Fibroblast of lung (primary cell): ENCODE measurements at regions not wholly inside any gene's neighbourhood (a gene's known extent, or its start where the extent isn't known, plus 50 kb on each side); places are given as distances from the start of the nearest gene placed in this dataset.
"Not testable (repeated sequence)": the region's sequence is repeated elsewhere in the genome, so short reads cannot be mapped to it uniquely, and the experiment has no call there.

Source experiments
- EZH2 ChIP-seq: IDR thresholded peaks from 2 replicates; pipeline ENCODE4 v1.5.1; 2012; ENCODE audit warnings: low read length, control low read depth, mild to moderate bottlenecking; ENCODE audit errors: missing control alignments
- TF ChIP-seq, protein P1 (sequence below), 2 donors: IDR thresholded peaks in 1 of 2; conservative IDR thresholded peaks in 1 of 2; 1 replicate in 1 of 2; 2 replicates in 1 of 2; pipeline ENCODE4 v1.5.1; 2011 to 2012; ENCODE audit warnings: low read length in 2 of 2, control low read depth in 1 of 2, inconsistent platforms in 1 of 2, low read depth in 1 of 2, mild to moderate bottlenecking in 1 of 2

DNA sequence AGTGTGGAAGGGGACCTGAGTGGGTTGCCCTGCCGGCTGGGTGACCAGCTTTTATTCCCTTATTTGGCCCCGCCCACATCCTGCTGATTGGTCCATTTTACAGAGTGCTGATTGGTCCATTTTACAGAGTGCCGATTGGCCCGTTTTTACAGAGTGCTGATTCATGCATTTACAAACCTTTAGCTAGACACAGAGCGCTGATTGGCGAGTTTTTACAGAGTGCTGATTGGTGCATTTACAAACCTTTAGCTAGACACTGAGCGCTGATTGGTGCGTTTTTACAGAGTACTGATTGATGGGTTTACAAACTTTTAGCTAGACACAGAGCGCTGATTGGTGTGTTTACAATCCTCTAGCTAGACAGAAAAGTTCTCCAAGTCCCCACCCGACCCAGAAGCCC lies 245.0 kb downstream of the MAT2B start:
- TF ChIP-seq, protein P1, sequence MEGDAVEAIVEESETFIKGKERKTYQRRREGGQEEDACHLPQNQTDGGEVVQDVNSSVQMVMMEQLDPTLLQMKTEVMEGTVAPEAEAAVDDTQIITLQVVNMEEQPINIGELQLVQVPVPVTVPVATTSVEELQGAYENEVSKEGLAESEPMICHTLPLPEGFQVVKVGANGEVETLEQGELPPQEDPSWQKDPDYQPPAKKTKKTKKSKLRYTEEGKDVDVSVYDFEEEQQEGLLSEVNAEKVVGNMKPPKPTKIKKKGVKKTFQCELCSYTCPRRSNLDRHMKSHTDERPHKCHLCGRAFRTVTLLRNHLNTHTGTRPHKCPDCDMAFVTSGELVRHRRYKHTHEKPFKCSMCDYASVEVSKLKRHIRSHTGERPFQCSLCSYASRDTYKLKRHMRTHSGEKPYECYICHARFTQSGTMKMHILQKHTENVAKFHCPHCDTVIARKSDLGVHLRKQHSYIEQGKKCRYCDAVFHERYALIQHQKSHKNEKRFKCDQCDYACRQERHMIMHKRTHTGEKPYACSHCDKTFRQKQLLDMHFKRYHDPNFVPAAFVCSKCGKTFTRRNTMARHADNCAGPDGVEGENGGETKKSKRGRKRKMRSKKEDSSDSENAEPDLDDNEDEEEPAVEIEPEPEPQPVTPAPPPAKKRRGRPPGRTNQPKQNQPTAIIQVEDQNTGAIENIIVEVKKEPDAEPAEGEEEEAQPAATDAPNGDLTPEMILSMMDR (conservative IDR thresholded peaks at IDR 0.05 in 1 of 2, IDR thresholded peaks at IDR 0.05 in 1 of 2; ENCODE audit: low read depth in 1 of 2, low read length in 2 of 2): not testable (repeated sequence)
- TF ChIP-seq EZH2: not testable (repeated sequence)
